WERI-Rb-1 (cell line): ENCODE measurements at regions not wholly inside any gene's neighbourhood (a gene's known extent, or its start where the extent isn't known, plus 50 kb on each side); places are given as distances from the start of the nearest gene placed in this dataset.

Source experiments
- DNase-seq: peaks from one replicate; pipeline ENCODE4 v3.0.0-alpha.2; 2020
- H3K27ac ChIP-seq: fragments of 250-450 bp; sonication (Bioruptor Pico); 2 replicates; pipeline ENCODE4 v1.5.1; 2020; ENCODE audit warnings: mild to moderate bottlenecking, moderate library complexity
- H3K27me3 ChIP-seq: fragments of 250-450 bp; sonication (Bioruptor Pico); 2 replicates; pipeline ENCODE4 v1.5.1; 2021; ENCODE audit warnings: mild to moderate bottlenecking, low read depth, moderate library complexity; ENCODE audit not compliant: insufficient read depth, severe bottlenecking
- H3K36me3 ChIP-seq: fragments of 250-450 bp; sonication (Bioruptor Pico); 2 replicates; pipeline ENCODE4 v1.5.1; 2020; ENCODE audit warnings: mild to moderate bottlenecking, moderate library complexity
- H3K4me3 ChIP-seq: 2 replicates; pipeline ENCODE4 v1.5.1; 2011; ENCODE audit warnings: low read depth, mild to moderate bottlenecking, control low read depth, low read length
- H3K9me3 ChIP-seq: fragments of 250-450 bp; sonication (Bioruptor Pico); 2 replicates; pipeline ENCODE4 v1.5.1; 2021; ENCODE audit warnings: mild to moderate bottlenecking, moderate library complexity; ENCODE audit not compliant: severe bottlenecking
- CTCF ChIP-seq: IDR thresholded peaks from 2 replicates; pipeline ENCODE4 v1.5.1; 2011; ENCODE audit warnings: low read depth, mild to moderate bottlenecking, control low read depth, inconsistent platforms, low read length

DNA sequence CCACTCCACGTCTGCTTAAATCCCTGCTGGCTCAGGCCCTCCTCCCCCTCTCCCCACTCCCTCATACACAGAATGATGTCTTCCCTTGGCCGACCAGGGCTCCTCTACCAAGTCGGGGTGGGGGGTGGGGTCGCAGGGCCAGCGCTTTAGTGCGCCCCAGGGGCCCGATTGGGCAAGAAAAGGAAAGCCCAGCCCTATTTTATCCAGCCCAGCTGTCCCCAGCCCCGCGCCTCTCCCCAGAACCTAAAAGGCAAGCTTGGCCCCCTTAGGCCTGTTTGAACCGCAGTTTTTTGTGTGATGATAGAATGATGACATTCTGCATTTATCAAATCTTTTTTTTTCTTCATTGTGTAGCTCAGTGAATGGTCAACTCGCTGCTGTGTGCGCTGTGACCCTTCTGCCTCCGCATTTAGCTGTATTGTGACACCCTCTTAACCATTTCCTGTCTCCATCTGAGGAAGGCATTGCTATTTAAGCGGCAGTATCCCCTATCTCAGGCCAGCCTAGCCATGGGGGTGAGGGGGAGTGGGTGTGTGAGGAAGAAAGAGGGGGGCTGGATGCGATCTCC, 231.4 kb downstream of the HAUS1 start:
- DNase-seq = peak; percentile 75
- Histone ChIP-seq H3K27me3 (no peaks in the 10 kb centered on the region), H3K4me3 (peak overlapping the region; percentile 67), H3K27ac (peak overlapping the region; percentile 96), H3K9me3 (no peaks in the 10 kb centered on the region), H3K36me3 (peaks cover 20% of the 10 kb centered on the region)
- TF ChIP-seq CTCF = no peak

DNA sequence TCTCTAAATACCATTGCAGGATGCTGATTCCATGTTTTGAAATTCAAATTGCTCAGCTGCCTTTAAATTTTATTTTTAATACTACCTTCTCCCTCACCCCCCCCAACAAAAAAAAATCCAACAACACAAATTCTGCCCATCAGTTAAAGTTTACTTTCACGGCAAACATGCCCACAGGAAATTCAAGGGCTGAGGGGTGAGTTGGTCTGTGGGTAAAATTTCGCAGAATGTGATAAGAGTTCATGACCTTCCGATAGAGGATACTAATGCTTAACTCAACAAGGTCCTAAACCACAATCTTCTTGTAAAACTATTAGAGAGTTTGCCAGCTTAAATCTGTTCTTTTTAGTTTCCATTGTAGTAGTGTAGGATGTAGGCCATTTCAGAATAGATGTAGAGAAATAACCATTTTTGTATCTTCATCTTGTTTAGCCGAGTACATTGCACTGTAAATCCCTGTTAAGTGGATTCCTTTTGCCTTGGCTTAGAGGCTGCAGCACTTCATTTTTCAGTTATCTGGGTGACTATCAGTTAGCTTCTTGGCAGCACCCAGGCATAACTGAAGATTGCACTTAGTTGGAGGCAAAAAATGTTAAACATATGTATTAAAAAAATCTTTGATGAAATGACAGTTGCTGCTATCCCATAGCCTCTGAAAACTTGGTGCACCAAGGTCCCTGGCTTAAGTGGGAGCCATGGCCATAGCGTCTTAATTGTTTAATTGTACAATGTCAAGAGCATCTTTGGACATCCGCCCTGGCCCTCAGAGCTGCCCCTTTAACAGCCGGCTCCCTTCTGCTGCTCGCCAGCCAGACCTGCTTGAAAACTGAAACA, 232.3 kb downstream of the HAUS1 start:
- DNase-seq = no peak

DNA sequence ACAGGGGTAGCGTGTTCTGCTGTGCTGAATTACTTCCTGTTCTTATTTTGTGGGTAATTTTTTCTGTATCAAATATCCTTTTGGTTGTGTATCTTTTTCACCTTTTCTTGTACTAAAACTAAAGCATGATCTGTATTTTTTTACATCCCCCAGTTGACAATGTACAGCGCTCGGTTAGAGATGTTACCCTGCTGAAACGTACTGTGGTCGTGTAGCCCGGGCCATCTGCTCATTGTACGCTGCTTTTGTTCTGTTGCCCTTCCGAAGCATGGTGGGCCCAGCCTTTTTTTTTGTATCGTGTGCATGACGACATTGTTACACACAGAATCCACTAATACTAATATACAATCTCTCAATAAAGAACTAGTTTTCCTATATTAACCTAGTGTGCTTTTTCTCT, 233.1 kb downstream of the HAUS1 start:
- no peak for DNase-seq
- no peaks in the 10 kb centered on the region for H3K27me3 ChIP-seq

More for the DNA sequence above, 232.3 kb downstream of the HAUS1 start:
- H3K36me3 ChIP-seq = peaks cover 22% of the 10 kb centered on the region
- peak overlapping the region; percentile 96 for H3K27ac ChIP-seq
- no peaks in the 10 kb centered on the region for H3K9me3 ChIP-seq
- TF ChIP-seq CTCF = no peak
- H3K27me3 ChIP-seq = no peaks in the 10 kb centered on the region
- peak overlapping the region; percentile 67 for H3K4me3 ChIP-seq

DNA sequence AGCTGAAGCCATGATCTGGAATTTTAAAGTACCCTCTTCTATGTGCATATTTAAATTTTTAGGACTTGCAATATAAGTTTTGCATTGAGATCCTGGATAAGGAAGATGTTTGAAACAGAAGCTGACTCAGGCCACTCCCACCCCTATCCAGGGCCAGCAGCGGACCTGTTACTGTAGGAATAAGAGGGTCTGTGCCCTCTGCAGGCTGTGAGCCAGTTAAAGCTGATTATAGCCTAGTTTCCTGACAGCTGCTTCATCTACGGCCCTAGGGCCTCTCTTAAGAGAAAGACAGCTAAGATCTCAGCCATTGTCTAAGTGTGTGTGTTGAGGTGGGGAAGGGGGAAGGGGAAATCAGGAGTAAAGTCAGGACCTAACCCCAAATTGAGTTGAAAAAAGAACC, 234.0 kb downstream of the HAUS1 start:
- Histone ChIP-seq H3K27ac (peak overlapping the region; percentile 96), H3K36me3 (peaks cover 34% of the 10 kb centered on the region), H3K27me3 (no peaks in the 10 kb centered on the region), H3K4me3 (peak overlapping the region; percentile 67), H3K9me3 (no peaks in the 10 kb centered on the region)
- TF ChIP-seq CTCF = peak; percentile 33; the same call in 1 of the 2 replicates
- DNase-seq = peak; percentile 95

More for the DNA sequence above, 233.1 kb downstream of the HAUS1 start:
- Histone ChIP-seq H3K4me3 (peak overlapping the region; percentile 67), H3K9me3 (no peaks in the 10 kb centered on the region), H3K27ac (peak overlapping the region; percentile 96), H3K36me3 (peaks cover 25% of the 10 kb centered on the region)
- TF ChIP-seq CTCF = no peak

DNA sequence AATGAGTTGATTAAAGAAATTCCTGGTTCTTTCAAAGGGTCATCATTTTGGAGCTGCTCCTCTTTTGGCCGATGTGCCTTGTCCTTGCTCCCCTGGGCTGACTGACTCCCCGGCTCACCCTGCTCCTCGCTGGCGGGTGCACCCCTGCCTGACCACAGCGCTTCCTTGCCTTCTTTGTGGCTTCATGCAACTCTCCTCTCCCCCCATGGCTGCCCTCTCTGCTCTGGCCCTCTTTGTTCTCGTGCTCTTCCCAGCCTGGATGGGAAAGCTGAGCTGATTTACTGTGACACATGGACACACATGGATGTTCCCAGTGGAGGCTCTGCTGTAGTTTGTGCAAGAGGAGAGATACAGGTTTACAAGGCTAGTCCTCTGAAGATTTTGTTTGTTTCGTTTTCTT, 234.6 kb downstream of the HAUS1 start:
- Histone ChIP-seq H3K4me3 (peak overlapping the region; percentile 35), H3K27ac (peak overlapping the region; percentile 96), H3K36me3 (peaks cover 39% of the 10 kb centered on the region), H3K27me3 (no peaks in the 10 kb centered on the region), H3K9me3 (no peaks in the 10 kb centered on the region)
- TF ChIP-seq CTCF = no peak
- peak; percentile 74 for DNase-seq
